ENCODE measurements at regions not wholly inside any gene's neighbourhood (a gene's known extent, or its start where the extent isn't known, plus 50 kb on each side); places are given as distances from the start of the nearest gene placed in this dataset.
"Not testable (repeated sequence)": the region's sequence is repeated elsewhere in the genome, so short reads cannot be mapped to it uniquely, and the experiment has no call there.

- no peak for DNase-seq
These were observed 354.0 kb upstream of the ADAMTS5 start for GRCh38 chr21:27320868-27321267.

- not testable (repeated sequence) for DNase-seq
These were observed 350.7 kb upstream of the ADAMTS5 start for GRCh38 chr21:27317601-27318000.

GRCh38 chr21:27315373-27315772 lies 348.5 kb upstream of the ADAMTS5 start:
- DNase-seq = no peak

- DNase-seq = no peak
These were observed 347.2 kb upstream of the ADAMTS5 start for GRCh38 chr21:27314131-27314530.

GRCh38 chr21:27306791-27307775 lies 340.2 kb upstream of the ADAMTS5 start:
- DNase-seq = no peak

GRCh38 chr21:27306206-27306605 lies 339.3 kb upstream of the ADAMTS5 start:
- DNase-seq = no peak

- no peak for DNase-seq
These were observed 334.3 kb upstream of the ADAMTS5 start for GRCh38 chr21:27301220-27301619.

GRCh38 chr21:27300770-27301169 lies 333.9 kb upstream of the ADAMTS5 start:
- DNase-seq = no peak

GRCh38 chr21:27298465-27298864 lies 331.6 kb upstream of the ADAMTS5 start:
- no peak for DNase-seq

- DNase-seq = no peak
These were observed 326.4 kb upstream of the ADAMTS5 start for GRCh38 chr21:27293239-27293638.

GRCh38 chr21:27292783-27293182 lies 325.9 kb upstream of the ADAMTS5 start:
- DNase-seq = no peak

- no peak for DNase-seq
These were observed 325.3 kb upstream of the ADAMTS5 start for GRCh38 chr21:27292229-27292628.

GRCh38 chr21:27291006-27291405 lies 324.1 kb upstream of the ADAMTS5 start:
- DNase-seq = no peak

- no peak for DNase-seq
These were observed 323.1 kb upstream of the ADAMTS5 start for GRCh38 chr21:27290028-27290427.

GRCh38 chr21:27286760-27287159 lies 319.9 kb upstream of the ADAMTS5 start:
- DNase-seq = no peak

- DNase-seq = no peak
These were observed 310.2 kb upstream of the ADAMTS5 start for GRCh38 chr21:27277110-27277509.

- no peak for DNase-seq
These were observed 308.5 kb upstream of the ADAMTS5 start for GRCh38 chr21:27275294-27275927.

GRCh38 chr21:27269644-27270043 lies 302.8 kb upstream of the ADAMTS5 start:
- DNase-seq = no peak

- DNase-seq = no peak
These were observed 301.4 kb upstream of the ADAMTS5 start for GRCh38 chr21:27268290-27268689.

GRCh38 chr21:27265949-27266348 lies 299.1 kb upstream of the ADAMTS5 start:
- no peak for DNase-seq

GRCh38 chr21:27265492-27265891 lies 298.6 kb upstream of the ADAMTS5 start:
- no peak for DNase-seq

- DNase-seq = no peak
These were observed 294.8 kb upstream of the ADAMTS5 start for GRCh38 chr21:27261676-27262075.

GRCh38 chr21:27260728-27261127 lies 293.8 kb upstream of the ADAMTS5 start:
- no peak for DNase-seq

GRCh38 chr21:27258742-27259448 lies 292.0 kb upstream of the ADAMTS5 start:
- no peak for DNase-seq

Data from islet precursor cell (in vitro differentiated cells).